LoVo (cell line): ENCODE measurements at regions not wholly inside any gene's neighbourhood (a gene's known extent, or its start where the extent isn't known, plus 50 kb on each side); places are given as distances from the start of the nearest gene placed in this dataset.
A peak's percentile ranks its signal among the peaks of the same experiment; 100 is the strongest.
"Not testable (repeated sequence)": the region's sequence is repeated elsewhere in the genome, so short reads cannot be mapped to it uniquely, and the experiment has no call there.

ENCODE experiments used
- DNase-seq: peaks from one replicate; pipeline ENCODE4 v3.0.0-alpha.2; 2016; ENCODE audit warnings: low spot score

DNA sequence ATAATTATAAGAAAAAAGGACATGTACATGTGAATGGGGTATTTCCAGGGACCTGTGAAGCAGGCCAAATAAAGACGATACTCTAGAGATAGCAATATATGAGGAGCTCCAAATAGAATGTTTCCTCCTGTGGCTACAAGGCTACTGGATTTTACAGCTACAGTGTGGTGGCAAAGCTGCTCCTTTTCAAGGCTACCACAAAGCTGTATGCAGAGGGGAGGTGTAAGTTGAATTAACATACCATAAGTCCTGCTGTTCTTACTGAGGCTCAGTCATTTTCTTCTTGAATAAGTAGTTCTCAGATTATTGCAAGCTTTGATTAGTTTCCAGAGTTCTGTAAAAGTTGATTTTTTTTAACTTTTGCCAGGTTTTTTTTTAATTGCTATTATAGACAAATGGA is 1184.6 kb upstream of the EPHA6 start:
- no peak for DNase-seq

- no peak for DNase-seq
These were observed 1169.1 kb upstream of the EPHA6 start for GRCh38 chr3:95645291-95645690.

DNA sequence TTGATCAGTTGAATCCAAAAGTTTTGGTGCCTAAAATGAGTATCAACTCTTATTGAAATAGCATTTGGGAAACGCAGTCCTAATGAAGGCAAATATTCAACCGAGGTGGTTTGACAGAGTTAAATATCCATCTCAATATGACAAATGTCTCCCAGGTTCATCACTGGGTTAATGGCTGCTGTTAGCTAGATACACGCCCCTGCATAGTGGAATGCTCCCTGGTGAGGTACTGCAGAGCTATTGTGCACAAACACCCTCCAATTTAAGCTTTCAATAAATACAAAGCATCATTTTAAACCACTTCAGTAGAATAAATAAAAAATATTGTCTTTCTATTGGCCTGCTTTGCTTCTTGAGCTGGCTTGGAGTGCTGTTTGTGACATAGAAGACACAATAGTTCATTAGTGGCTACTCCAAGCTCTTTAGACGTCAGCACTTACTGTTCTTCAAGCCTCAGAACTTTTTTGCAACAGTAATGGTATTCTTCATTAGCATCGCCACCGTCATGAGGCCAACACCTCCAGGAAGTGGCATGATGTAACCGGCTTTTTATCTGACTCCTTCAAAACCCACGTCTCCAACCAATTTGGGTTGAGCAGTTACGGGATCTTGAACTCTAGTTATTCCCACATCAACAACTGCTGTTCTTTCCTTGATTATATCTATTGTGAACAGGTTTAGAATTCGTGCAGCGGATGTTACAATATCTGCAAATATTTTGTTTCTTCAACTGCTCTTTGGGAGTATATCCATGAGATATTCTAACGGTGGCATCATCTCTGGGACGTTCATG is 1159.6 kb upstream of the EPHA6 start:
- no peak for DNase-seq

DNA sequence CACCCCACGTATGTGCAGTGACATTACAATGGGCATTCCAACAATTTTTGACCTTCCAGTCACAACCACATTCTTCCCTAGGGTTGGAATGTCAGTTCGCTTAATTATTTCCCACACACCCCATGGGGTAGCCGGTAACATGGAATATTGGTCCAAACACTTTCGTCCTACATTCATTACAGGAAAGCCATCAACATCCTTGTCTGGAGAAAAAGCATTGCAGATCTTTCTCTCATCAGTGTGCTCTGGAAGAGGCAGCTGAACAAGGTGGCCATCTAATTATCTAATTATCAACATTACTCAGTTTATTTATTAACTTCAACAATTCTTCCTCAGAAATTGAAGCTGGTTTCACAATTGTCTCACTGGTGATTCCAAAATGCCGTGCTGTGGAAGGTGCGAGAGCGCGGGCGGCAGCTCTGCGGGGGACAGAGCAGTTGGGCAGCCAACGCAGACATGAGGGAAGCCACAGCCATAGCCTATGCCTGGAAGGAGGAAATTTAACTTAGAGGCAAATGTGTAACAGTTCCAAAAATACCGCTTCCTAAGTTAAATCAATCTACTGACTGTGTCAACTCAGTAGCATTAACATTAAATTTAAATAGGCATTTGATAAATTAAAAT is 1158.9 kb upstream of the EPHA6 start:
- no peak for DNase-seq

- DNase-seq: no peak
These were observed 1143.6 kb upstream of the EPHA6 start for GRCh38 chr3:95670765-95671164.

DNA sequence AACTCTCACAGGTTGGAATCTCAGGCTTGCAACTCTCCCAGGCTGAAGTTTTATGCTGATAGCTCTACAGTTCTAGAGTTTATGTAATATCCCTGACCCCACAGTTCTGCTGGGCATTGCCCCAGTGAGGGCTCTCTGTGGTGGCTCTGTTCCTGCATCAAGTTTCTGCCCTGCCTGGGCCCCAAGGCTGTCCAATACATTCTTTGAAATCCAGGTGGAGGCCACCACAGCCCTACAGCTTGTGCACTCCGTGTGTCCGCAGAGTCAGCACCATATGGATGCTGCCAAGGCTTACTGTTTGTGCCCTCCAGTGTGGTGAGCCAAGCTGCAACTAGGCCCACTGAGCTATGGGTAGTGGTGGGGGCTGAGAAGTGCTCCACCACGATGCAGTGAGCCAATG is 1141.2 kb upstream of the EPHA6 start:
- DNase-seq: no peak

GRCh38 chr3:95705786-95706418 is 1108.5 kb upstream of the EPHA6 start:
- DNase-seq: peak; percentile 4

GRCh38 chr3:95707268-95707667 is 1107.1 kb upstream of the EPHA6 start:
- DNase-seq: no peak

GRCh38 chr3:95710684-95711083 is 1103.7 kb upstream of the EPHA6 start:
- no peak for DNase-seq

GRCh38 chr3:95711789-95712188 is 1102.6 kb upstream of the EPHA6 start:
- no peak for DNase-seq

DNA sequence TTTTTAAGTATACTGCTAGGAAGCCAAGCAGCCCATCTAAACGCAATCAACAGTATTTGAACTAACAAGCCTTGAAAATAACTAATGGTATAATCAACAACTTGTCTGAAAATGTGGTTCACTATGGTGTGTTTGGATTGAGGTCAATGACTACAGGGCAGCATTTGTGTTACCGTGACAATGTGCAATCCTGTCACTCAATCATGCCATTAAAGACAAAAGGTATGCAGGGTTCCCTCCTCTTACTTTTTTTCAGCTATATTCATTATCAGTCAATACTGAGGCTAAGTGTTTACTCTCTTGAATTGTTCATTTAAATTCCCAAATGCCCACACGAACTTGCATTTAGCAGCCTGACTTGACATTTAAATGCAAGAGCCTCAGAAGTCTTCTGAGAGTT is 1099.3 kb upstream of the EPHA6 start:
- DNase-seq: no peak

- no peak for DNase-seq
These were observed 1097.3 kb upstream of the EPHA6 start for GRCh38 chr3:95717048-95717447.

- no peak for DNase-seq
These were observed 1096.2 kb upstream of the EPHA6 start for GRCh38 chr3:95718168-95718567.

DNA sequence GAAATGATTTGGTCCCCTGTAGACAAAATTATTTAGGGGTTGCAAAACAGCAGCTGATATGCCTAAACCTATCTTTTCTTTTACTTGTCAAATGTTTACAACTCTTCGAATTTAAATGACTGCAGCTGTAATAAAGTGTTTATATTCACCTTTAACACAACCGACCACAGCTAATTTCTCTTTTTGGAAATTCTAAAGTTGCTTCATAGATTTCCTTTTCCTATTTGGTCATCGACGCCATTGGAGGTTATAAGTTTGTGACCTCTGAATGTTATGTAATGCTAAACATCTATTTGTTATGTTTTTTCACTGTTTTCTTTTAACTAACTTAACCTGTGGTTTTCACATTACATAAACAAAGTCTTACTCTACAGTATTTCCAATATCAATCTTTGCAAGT is 1094.9 kb upstream of the EPHA6 start:
- no peak for DNase-seq

DNA sequence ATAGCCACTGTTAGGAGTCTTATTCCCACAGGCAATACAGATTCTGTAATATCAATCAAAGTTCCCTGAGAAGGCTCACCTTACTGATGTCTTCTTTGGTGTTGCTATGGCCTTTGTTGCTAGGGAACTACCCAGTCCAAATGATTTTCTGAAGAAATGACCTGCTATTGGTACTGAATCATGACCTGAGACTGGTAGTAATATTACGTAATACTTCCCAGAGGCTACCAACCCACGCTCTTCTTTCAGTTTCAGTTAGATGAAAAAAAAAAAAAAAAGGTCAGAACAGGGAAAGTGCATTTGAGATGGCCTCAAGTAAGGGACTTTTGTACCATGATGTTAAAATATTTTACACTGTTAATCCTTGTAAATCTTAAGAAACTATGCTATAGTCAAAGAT is 1092.5 kb upstream of the EPHA6 start:
- no peak for DNase-seq

DNA sequence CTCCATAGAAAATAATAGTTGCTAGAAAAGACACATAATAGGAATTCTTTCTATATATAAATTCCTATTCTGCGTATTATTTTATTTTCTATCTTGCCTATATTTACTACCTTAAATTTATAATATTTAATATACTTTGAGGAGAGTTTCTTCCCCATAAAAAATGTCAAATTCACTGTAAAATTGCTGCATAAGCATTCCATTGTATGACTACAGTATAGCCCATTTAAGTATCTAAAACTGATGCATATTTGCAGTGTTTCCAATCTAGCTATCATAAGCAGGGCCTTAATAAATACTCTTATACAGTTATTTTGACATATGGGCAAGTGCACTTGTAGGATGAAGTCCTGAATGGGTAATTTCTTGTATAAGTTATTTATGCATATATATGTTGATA is 1088.6 kb upstream of the EPHA6 start:
- no peak for DNase-seq

DNA sequence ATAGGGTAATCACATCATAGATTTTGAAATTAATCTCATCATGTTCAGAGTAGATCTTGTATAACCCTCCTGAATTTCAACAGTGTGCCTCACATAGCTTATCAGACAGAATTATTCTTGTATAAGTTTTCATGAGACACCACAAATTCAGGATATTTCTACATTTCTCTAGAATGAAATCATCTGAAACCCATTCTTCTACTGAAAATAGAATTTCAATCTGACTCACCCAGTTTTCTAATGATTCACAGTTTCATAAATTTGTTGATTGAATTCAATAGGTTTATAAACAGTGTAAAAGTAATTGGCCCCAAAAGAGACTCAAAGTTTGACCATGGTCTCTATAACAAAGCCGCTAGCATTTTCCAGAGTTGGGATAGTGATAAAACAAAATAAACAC is 1082.6 kb upstream of the EPHA6 start:
- no peak for DNase-seq

GRCh38 chr3:95733336-95733735 is 1081.1 kb upstream of the EPHA6 start:
- no peak for DNase-seq

- DNase-seq: no peak
These were observed 1076.3 kb upstream of the EPHA6 start for GRCh38 chr3:95738045-95738444.

- DNase-seq: not testable (repeated sequence)
These were observed 1069.5 kb upstream of the EPHA6 start for GRCh38 chr3:95744896-95745295.

GRCh38 chr3:95750097-95750496 is 1064.3 kb upstream of the EPHA6 start:
- DNase-seq: no peak

- DNase-seq: no peak
These were observed 1062.9 kb upstream of the EPHA6 start for GRCh38 chr3:95751509-95751908.

GRCh38 chr3:95752199-95752598 is 1062.2 kb upstream of the EPHA6 start:
- DNase-seq: no peak
